ENCODE measurements at regions not wholly inside any gene's neighbourhood (a gene's known extent, or its start where the extent isn't known, plus 50 kb on each side); places are given as distances from the start of the nearest gene placed in this dataset.

DNA sequence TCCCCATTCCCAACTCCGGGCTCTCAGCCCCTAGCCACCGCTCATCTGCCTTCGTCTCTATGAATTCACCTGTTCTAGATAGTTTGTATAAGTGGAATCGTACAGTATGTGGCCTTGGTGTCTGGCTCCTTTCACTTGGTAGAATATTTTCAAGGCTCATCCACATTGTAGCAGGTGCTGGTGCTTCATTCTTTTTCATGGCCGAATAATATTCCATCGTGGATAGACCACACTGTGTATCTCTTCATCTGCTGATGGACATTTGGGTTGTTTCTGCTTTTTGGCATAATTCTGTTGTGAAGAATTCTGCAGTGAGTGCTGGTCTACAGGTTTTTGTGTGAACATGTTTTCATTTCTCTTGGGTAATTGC, 324.2 kb downstream of the SEC14L1 start:
- DNase-seq = no peak

GRCh38 chr17:77465358-77466041, 324.7 kb downstream of the SEC14L1 start:
- DNase-seq = no peak

- no peak for DNase-seq
Observed at GRCh38 chr17:77466140-77466539, 325.4 kb downstream of the SEC14L1 start.

DNA sequence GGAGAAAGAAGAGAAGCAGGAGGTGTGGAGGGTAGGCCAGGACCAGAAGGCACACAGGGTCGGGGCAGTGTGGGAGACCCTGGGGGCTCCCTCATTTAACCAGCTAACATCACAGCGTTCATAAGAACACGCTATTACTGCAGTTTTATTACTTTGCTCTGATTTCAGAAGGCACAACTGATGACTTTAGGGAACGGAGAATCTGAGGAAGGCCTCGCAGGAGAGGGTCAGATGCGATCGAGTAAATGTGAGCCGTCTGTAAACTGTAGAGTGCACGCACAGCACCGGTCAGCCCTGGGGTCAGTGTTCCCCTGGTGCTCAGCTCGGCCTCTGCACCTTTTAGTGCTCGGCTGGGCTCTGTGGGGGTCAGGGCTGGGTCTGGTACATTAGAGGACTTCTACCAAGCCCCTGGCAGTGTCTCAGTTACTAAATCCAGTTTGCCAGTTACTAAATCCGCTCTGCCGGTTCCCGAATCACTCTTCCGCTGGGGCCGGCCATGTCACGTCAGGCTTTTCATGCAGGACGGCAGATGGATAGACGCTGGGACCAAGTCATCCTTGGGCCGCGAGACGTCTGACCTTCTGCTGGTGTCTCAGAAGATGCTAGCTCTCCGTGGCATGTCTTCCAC, 325.9 kb downstream of the SEC14L1 start:
- DNase-seq = no peak

DNA sequence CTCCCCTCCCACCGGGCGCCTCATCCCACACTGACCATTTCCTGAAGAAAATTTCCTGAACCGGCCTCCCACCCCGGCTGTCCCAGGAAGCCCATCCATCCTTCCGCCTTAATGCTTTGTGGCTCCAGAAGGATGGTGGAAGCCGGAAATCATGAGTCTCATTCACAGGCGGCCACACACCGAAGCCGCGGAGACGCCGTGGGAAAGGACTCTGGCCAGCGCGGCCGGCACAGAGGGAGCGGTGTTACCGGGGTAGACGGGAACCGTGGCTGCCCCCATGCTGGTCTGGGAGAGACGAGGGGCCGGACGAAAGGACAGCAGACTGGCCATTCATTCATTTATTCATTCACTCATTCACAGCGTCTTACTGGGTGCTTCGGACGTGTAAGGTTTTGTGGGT, 326.8 kb downstream of the SEC14L1 start:
- DNase-seq = no peak

GRCh38 chr17:77468897-77469296, 328.1 kb downstream of the SEC14L1 start:
- no peak for DNase-seq

- no peak for DNase-seq
Observed at GRCh38 chr17:77470330-77470786, 329.6 kb downstream of the SEC14L1 start.

DNA sequence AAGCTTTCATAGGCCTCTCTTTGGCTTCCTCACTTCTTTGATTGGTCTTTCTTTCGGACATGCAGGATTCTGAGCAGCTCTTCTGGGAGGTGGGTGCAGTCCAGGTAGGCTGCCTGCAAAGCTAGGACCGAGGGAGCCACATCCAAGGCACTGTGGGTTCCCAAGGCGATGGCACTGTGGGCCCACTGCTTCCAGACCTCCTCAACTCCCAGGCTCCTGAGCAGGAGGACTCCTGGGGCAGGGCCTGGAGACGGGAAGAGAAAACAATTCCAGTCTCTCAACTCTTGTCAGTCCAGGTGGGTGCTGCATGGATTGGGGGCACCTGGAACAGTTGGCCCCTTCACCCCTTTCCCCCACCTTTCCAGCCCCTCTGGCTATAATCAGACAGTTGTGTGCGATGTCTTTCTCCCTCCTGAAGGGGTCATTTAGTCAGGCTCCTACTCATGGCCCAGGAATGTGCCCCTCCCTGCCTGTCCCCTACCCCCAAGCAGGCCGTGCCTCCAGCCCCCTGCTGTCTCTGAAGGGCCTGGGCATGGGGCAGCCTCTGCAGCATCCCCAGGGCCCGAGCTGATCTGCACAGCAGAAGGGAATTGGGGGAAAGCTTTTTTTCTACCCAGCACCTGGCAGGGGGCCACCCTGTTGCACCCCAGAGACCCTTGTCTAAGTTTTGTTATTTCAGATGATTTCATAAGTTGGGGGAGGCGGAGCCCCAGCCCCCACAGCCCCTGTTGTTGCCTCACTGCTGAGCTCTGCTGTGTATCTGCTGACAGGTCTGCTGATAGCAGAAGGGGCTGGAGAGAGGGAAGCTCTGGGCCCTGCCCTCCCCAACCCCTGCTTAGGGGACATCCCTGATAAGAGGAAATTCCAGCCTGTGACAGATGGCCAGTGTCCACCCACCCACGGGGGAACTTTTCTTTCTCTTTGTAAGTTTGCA, 330.3 kb downstream of the SEC14L1 start:
- DNase-seq = no peak

- DNase-seq = peak; percentile 52
Observed at GRCh38 chr17:77471984-77472461, 331.3 kb downstream of the SEC14L1 start.

DNA sequence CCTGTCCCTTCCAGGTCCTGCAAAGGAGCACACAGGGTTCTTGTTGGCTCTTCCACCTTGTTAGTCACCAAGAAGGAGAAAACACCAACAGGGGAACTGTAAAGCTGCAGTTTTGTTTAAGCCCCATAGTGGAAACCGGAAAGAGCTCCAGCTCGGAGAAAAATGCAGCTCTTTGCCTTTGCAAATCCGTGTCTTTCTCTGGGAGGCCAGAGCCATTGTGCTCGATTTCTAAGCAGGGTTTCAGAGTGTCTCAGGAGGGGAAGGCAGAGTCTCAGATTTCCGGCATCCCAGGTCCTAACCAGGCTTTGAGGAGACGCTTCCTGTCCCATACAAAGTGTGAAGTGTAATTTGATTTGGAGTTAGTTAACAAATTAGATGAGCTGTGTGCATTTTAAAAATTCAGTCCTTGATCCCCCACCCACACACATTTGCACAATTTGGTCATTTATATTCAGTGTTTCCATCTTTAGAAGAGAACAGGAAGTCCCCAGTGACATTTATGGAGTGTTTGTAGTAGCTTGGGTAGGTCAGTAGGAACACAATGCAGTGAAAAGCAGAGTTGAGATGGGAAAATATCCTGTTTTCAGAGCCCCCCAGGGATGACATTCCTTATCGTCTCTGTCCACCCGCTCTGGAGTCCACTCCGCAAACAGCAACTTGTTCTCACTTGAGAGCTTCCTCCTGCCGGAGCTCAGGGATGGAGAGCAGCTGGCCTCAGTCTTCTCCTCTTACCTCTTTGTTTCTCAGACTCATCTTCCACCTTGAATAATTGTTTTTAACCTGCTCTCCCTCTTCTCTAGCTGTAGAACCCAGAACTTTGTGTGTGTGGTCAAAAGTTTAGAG, 331.9 kb downstream of the SEC14L1 start:
- no peak for DNase-seq

GRCh38 chr17:77473615-77474226, 333.0 kb downstream of the SEC14L1 start:
- no peak for DNase-seq

- no peak for DNase-seq
Observed at GRCh38 chr17:77474292-77474988, 333.7 kb downstream of the SEC14L1 start.

- no peak for DNase-seq
Observed at GRCh38 chr17:77475016-77475976, 334.5 kb downstream of the SEC14L1 start.

DNA sequence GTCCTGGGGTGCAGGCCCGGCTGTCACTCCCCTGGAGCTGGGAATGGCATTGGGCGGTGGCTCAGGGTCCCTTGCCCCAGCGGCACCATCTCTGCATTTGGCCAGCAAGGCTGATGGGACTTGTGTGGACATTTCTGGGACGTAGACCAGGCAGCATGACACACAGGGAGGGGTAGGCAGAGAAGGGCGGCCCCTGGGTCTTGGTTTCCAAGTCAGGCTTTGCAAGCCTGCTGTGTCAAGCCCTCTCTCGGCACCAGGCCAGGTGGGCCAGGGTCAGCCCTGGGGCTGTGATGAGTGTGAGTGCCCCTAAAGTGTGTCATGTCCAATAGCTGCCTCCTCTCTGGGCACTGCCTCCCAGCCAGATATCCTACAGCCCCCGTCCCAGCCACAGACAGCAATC, 335.2 kb downstream of the SEC14L1 start:
- DNase-seq = no peak

DNA sequence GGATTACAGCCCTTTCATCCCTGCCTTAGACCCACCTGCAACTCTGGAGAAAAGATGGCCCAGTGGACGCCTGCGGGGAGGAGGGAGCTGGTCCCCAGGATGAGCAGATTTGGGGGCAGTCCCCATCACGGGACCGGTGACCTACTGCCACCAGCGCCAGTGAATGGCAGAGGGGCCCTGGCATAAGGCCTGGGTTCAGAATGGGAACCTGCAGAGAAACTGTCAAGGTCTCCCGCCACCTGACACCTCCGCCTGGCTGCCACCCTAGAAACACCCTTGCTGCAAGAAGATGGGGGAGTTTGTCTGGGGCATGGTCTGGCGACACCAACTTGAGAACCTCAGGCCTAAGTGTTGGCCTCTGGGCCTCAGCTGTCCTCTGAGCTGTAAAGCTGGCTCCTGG, 335.7 kb downstream of the SEC14L1 start:
- DNase-seq = no peak

DNA sequence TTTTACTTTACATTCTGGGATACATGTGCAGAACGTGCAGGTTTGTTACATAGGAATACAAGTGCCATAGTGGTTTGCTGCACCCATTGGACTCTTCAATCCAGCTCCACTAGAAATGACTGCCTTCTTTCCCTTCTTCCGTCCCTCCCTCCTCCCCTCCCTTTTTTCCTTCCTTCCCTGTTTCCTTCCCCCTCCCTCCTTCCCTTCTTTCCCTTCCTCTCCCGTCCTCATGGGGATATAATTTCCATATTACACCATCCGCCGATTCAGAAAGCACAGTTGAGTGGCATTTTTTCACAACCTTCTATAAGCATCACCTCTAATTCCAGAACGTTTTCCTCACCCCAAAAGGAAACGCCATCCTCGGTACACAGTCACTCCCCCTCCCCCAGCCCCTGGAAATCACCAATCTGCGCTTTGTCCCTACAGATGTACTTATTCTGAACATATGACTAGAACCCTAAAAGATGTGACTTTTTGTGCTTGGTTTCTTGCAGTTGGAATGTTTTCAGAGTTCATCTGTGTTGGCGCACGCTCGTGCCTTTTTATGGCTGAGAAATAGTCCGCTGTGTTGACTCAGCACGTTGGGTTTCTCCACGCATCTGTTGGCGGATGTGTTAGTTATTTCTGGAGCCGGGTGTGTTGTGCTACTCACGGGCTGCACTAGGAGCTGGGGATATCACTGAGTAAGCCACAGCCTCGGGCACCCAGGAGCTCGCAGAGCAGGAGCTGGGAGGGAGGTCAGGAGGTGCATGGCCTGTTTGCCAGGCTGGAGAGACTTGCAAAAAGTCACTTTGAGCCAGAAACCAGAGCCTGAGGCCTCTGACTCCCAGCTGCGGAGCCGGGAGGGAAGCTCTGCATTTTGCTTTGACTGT, 336.4 kb downstream of the SEC14L1 start:
- no peak for DNase-seq

DNA sequence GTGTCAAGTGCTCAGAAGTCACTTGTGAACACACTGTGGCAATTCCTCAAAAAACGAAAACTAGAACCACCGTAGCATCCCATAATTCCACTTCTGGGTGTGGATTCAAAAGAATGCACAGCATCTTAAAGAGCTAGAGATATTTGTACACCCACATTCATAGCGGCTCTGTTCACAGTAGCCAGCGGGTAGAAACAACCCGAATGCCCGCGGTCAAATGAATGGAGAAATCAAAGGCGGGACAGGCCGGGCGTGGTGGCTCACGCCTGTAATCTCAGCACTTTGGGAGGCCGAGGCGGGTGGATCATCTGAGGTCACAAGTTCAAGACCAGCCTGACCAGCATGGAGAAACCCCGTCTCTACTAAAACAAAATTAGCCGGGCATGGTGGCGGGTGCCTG, 337.5 kb downstream of the SEC14L1 start:
- no peak for DNase-seq

DNA sequence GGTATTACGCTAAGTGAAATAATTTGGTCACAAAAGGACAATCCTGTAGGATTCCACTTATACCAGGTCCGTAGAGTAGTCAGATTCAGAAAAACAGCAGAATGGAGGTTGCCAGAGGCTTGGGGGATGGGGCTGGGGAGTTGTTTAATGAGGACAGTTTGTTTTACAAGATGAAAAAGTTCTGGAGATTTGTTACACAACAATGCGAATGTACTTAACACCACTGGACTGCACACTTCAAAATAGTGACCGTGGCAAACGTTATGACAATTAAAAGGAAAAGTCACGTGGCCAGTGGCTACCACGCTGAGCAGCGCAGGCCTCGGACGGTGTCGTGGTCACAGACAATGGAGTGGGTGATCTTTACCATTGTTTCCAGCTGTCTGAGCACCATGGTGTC, 338.1 kb downstream of the SEC14L1 start:
- no peak for DNase-seq

All from NCI-H2029 (cell line).